Mesenteric fat pad (tissue), 1 donor: ENCODE measurements at regions not wholly inside any gene's neighbourhood (a gene's known extent, or its start where the extent isn't known, plus 50 kb on each side); places are given as distances from the start of the nearest gene placed in this dataset.
"Not testable (repeated sequence)": the region's sequence is repeated elsewhere in the genome, so short reads cannot be mapped to it uniquely, and the experiment has no call there.

Experiments used
- DNase-seq: peaks from one replicate; pipeline ENCODE4 v3.0.0-alpha.2; 2020; ENCODE audit warnings: low spot score
- donor health status: DM: yes; HTN: yes; CAD: no.

- DNase-seq: no peak
These were observed 496.0 kb upstream of the AGA start for GRCh38 chr4:177938226-177938625.

GRCh38 chr4:177945268-177945667 lies 503.0 kb upstream of the AGA start:
- no peak for DNase-seq

- DNase-seq: no peak
These were observed 505.4 kb upstream of the AGA start for GRCh38 chr4:177947607-177948006.

GRCh38 chr4:177948853-177949252 lies 506.6 kb upstream of the AGA start:
- no peak for DNase-seq

GRCh38 chr4:177951026-177951425 lies 508.8 kb upstream of the AGA start:
- DNase-seq: no peak

- DNase-seq: no peak
These were observed 510.5 kb upstream of the AGA start for GRCh38 chr4:177952723-177953122.

- DNase-seq: no peak
These were observed 515.5 kb upstream of the AGA start for GRCh38 chr4:177957596-177958360.

- DNase-seq: no peak
These were observed 518.3 kb upstream of the AGA start for GRCh38 chr4:177960566-177960965.

GRCh38 chr4:177961761-177962380 lies 519.6 kb upstream of the AGA start:
- no peak for DNase-seq

GRCh38 chr4:177964061-177964460 lies 521.8 kb upstream of the AGA start:
- DNase-seq: no peak

- no peak for DNase-seq
These were observed 522.5 kb upstream of the AGA start for GRCh38 chr4:177964693-177965168.

- DNase-seq: no peak
These were observed 525.1 kb upstream of the AGA start for GRCh38 chr4:177967328-177967727.

GRCh38 chr4:177968817-177969442 lies 526.7 kb upstream of the AGA start:
- DNase-seq: no peak

- DNase-seq: no peak
These were observed 532.2 kb upstream of the AGA start for GRCh38 chr4:177974461-177974860.

- DNase-seq: no peak
These were observed 533.2 kb upstream of the AGA start for GRCh38 chr4:177975315-177975987.

- DNase-seq: no peak
These were observed 544.0 kb upstream of the AGA start for GRCh38 chr4:177986236-177986635.

- DNase-seq: no peak
These were observed 545.7 kb upstream of the AGA start for GRCh38 chr4:177987896-177988295.

- DNase-seq: no peak
These were observed 547.4 kb upstream of the AGA start for GRCh38 chr4:177989503-177990201.

GRCh38 chr4:178003098-178003657 lies 560.9 kb upstream of the AGA start:
- DNase-seq: no peak

GRCh38 chr4:178010596-178010995 lies 568.4 kb upstream of the AGA start:
- no peak for DNase-seq

GRCh38 chr4:178015046-178015445 lies 572.8 kb upstream of the AGA start:
- not testable (repeated sequence) for DNase-seq
